ENCODE measurements at regions not wholly inside any gene's neighbourhood (a gene's known extent, or its start where the extent isn't known, plus 50 kb on each side); places are given as distances from the start of the nearest gene placed in this dataset.

- Histone ChIP-seq H3K56ac (ENCODE audit: insufficient read length, low read depth, low read length) (no peak overlapping the region), H2AK5ac (ENCODE audit: insufficient read length, low read length) (no peak overlapping the region), H3K4me2 (ENCODE audit: insufficient read depth, insufficient read length, low read length) (no peak overlapping the region), H2BK120ac (ENCODE audit: low read depth, low read length, poor library complexity, severe bottlenecking) (no peak overlapping the region), H3K79me1 (ENCODE audit: insufficient read depth, low read depth, low read length, poor library complexity, severe bottlenecking) (no peaks in the 10 kb centered on the region), H4K20me1 (ENCODE audit: control insufficient read depth, insufficient read depth, insufficient read length) (no peaks in the 10 kb centered on the region), H2BK5ac (ENCODE audit: insufficient read length, low read length) (no peak overlapping the region), H3K79me2 (ENCODE audit: insufficient read depth, low read length) (no peaks in the 10 kb centered on the region), H3K9me3 (ENCODE audit: control insufficient read depth, low read depth, low read length) (no peaks in the 10 kb centered on the region), H4K5ac (ENCODE audit: insufficient read length, low read depth, low read length) (no peak overlapping the region), H2AFZ (ENCODE audit: low read length) (no peak overlapping the region), H2BK15ac (ENCODE audit: low read depth, low read length) (no peak overlapping the region), H4K91ac (ENCODE audit: insufficient read length, low read depth, low read length) (no peak overlapping the region), H3K18ac (ENCODE audit: insufficient read length, low read depth, low read length) (no peak overlapping the region), H3K14ac (ENCODE audit: insufficient read depth, low read length) (no peak overlapping the region), H4K8ac (replicated peaks; ENCODE audit: insufficient read length, low read depth, low read length) (no peak overlapping the region), H3K23ac (ENCODE audit: insufficient read length, low read depth, low read length) (no peak overlapping the region), H3K9ac (ENCODE audit: extremely low read depth, insufficient read length, low read length) (no peak overlapping the region), H2BK12ac (ENCODE audit: insufficient read length, low read depth, low read length) (no peak overlapping the region), H3K4me1 (ENCODE audit: insufficient read depth, low read length) (no peaks in the 10 kb centered on the region), H3K27ac (ENCODE audit: insufficient read length, low read depth, low read length) (no peak overlapping the region), H3K23me2 (ENCODE audit: insufficient read length, low read depth, low read length, poor library complexity, severe bottlenecking) (no peaks in the 10 kb centered on the region), H3K4ac (ENCODE audit: low read depth, low read length) (no peak overlapping the region), H3K27me3 (ENCODE audit: insufficient read depth, low read length) (no peaks in the 10 kb centered on the region), H3T11ph (ENCODE audit: low read length) (no peak overlapping the region), H2BK20ac (ENCODE audit: low read depth, low read length, poor library complexity, severe bottlenecking) (no peak overlapping the region)
- H3K27ac Mint-ChIP-seq, result no peak overlapping the region
- no CpG with 5 or more reads among the region's 3 CpGs for WGBS (ENCODE audit: extremely low coverage, insufficient read length, low lambda C conversion rate)
- H3K4me3 Mint-ChIP-seq, result no peak overlapping the region
- no peak for DNase-seq
- H3K9me3 Mint-ChIP-seq, result no peaks in the 10 kb centered on the region
- no peaks in the 10 kb centered on the region for H3K36me3 Mint-ChIP-seq (ENCODE audit: insufficient read depth in 1 of 3, low read depth in 3 of 3)
- H3K27me3 Mint-ChIP-seq (ENCODE audit: low read depth), result no peaks in the 10 kb centered on the region; the same call in 1 of the 2 replicates
- TF ChIP-seq CTCF (conservative IDR thresholded peaks at IDR 0.05), result no peak
- peaks cover 0 to 4% of the 10 kb centered on the region in 2 experiments; a peak in 2 of 4 replicates for H3K4me1 Mint-ChIP-seq
Measured at GRCh38 chr7:112995059-112995824, 91.4 kb downstream of the GPR85 start.
